ENCODE measurements at regions not wholly inside any gene's neighbourhood (a gene's known extent, or its start where the extent isn't known, plus 50 kb on each side); places are given as distances from the start of the nearest gene placed in this dataset. TPM values are rescaled to one million over a fixed set of nuclear protein-coding genes. Genes with fewer than 3 reads are reported as not detected.

- Mint-ChIP-seq H3K4me1 (no peaks in the 10 kb centered on the region), H3K4me3 (no peak overlapping the region), H3K9me3 (ENCODE audit: insufficient read depth) (no peaks in the 10 kb centered on the region), H3K27ac (no peak overlapping the region), H3K27me3 (no peaks in the 10 kb centered on the region)
- no peaks in the 10 kb centered on the region for H3K4me1 ChIP-seq (ENCODE audit: control insufficient read depth in 2 of 2, insufficient read depth in 2 of 2, low read length in 2 of 2)
- no peak overlapping the region for H3K27ac ChIP-seq (ENCODE audit: low read length in 2 of 2)
- DNase-seq: no peak
- H3K4me3 ChIP-seq (ENCODE audit: control extremely low read depth in 1 of 5, extremely low read depth in 1 of 5, insufficient read depth in 1 of 5, low read depth in 2 of 5, low read length in 4 of 5): no peak overlapping the region
- H3K4me2 ChIP-seq (replicated peaks; ENCODE audit: low read depth, low read length, poor library complexity, severe bottlenecking): no peak overlapping the region
- H2AFZ ChIP-seq (ENCODE audit: insufficient read depth, low read depth, low read length, poor library complexity, severe bottlenecking): no peak overlapping the region
- ChIA-PET CTCF (interaction anchor here (0.7 kb wide), 1 partner anchor 999 kb away, joined by 4 read pairs; no protein-coding TSS in a partner anchor), POLR2A (no interaction called here)
- H3K9me3 ChIP-seq (ENCODE audit: control extremely low read depth in 1 of 3, control insufficient read depth in 2 of 3, insufficient read depth in 1 of 3, low read length in 2 of 3): peaks cover 0 to 4% (median 2%) of the 10 kb centered on the region in 3 donors
- intact Hi-C loops (cut with micrococcal nuclease): no loop called here
- no peak overlapping the region for H3K9ac ChIP-seq (ENCODE audit: low read length)
- no peaks in the 10 kb centered on the region for H4K20me1 ChIP-seq (ENCODE audit: control insufficient read depth, insufficient read depth, low read length, poor library complexity, severe bottlenecking)
- no peaks in the 10 kb centered on the region for H3K79me2 ChIP-seq (ENCODE audit: control insufficient read depth, insufficient read depth, low read length)
- no peak for TF ChIP-seq CTCF (IDR thresholded peaks at IDR 0.05)
- no peak for TF ChIP-seq EZH2 (IDR thresholded peaks at IDR 0.05; ENCODE audit: borderline replicate concordance, insufficient read depth, low read depth, low read length, poor library complexity, severe bottlenecking)
- no peak for ATAC-seq (ENCODE audit: low read depth)
- H3K36me3 ChIP-seq (replicated peaks in 1 of 2; ENCODE audit: control extremely low read depth in 1 of 2, control insufficient read depth in 1 of 2, extremely low read depth in 1 of 2, insufficient read depth in 2 of 2, low read length in 1 of 2): no peaks in the 10 kb centered on the region
- H3K27me3 ChIP-seq (replicated peaks in 1 of 4; ENCODE audit: control extremely low read depth in 1 of 4, control insufficient read depth in 3 of 4, insufficient read depth in 4 of 4, low read length in 3 of 4): no peaks in the 10 kb centered on the region
Measured at GRCh38 chrX:82232679-82233078, 1030.8 kb downstream of the SH3BGRL start.

GRCh38 chrX:82237328-82237727 lies 1035.4 kb downstream of the SH3BGRL start:
- H4K20me1 ChIP-seq (ENCODE audit: control insufficient read depth, insufficient read depth, low read length, poor library complexity, severe bottlenecking): no peaks in the 10 kb centered on the region
- H3K4me2 ChIP-seq (replicated peaks; ENCODE audit: low read depth, low read length, poor library complexity, severe bottlenecking): no peak overlapping the region
- H3K36me3 ChIP-seq (replicated peaks in 1 of 2; ENCODE audit: control extremely low read depth in 1 of 2, control insufficient read depth in 1 of 2, extremely low read depth in 1 of 2, insufficient read depth in 2 of 2, low read length in 1 of 2): no peaks in the 10 kb centered on the region
- Mint-ChIP-seq H3K27me3 (no peaks in the 10 kb centered on the region), H3K27ac (no peak overlapping the region), H3K4me3 (no peak overlapping the region), H3K9me3 (ENCODE audit: insufficient read depth) (peaks cover 2% of the 10 kb centered on the region), H3K4me1 (no peaks in the 10 kb centered on the region)
- H3K4me1 ChIP-seq (ENCODE audit: control insufficient read depth in 2 of 2, insufficient read depth in 2 of 2, low read length in 2 of 2): no peaks in the 10 kb centered on the region
- H3K9ac ChIP-seq (ENCODE audit: low read length): no peak overlapping the region
- H3K27ac ChIP-seq (ENCODE audit: low read length in 2 of 2): no peak overlapping the region
- TF ChIP-seq CTCF (IDR thresholded peaks at IDR 0.05) (no peak), EZH2 (IDR thresholded peaks at IDR 0.05; ENCODE audit: borderline replicate concordance, insufficient read depth, low read depth, low read length, poor library complexity, severe bottlenecking) (no peak)
- POLR2A ChIA-PET: no interaction called here
- ATAC-seq (ENCODE audit: low read depth) (no peak), DNase-seq (no peak)
- H2AFZ ChIP-seq (ENCODE audit: insufficient read depth, low read depth, low read length, poor library complexity, severe bottlenecking): no peak overlapping the region
- intact Hi-C loops (cut with micrococcal nuclease): no loop called here
- WGBS (ENCODE audit: insufficient coverage): no CpG with 5 or more reads among the region's 1 CpG
- no peaks in the 10 kb centered on the region for H3K27me3 ChIP-seq (replicated peaks in 1 of 4; ENCODE audit: control extremely low read depth in 1 of 4, control insufficient read depth in 3 of 4, insufficient read depth in 4 of 4, low read length in 3 of 4)
- no peaks in the 10 kb centered on the region for H3K79me2 ChIP-seq (ENCODE audit: control insufficient read depth, insufficient read depth, low read length)
- H3K4me3 ChIP-seq (ENCODE audit: control extremely low read depth in 1 of 5, extremely low read depth in 1 of 5, insufficient read depth in 1 of 5, low read depth in 2 of 5, low read length in 4 of 5): no peak overlapping the region
- peaks cover 0 to 17% (median 5%) of the 10 kb centered on the region in 3 donors for H3K9me3 ChIP-seq (ENCODE audit: control extremely low read depth in 1 of 3, control insufficient read depth in 2 of 3, insufficient read depth in 1 of 3, low read length in 2 of 3)
- CTCF ChIA-PET: no interaction called here

Small RNA genes lying in the stretch of these regions (small RNA-seq; reads per million reads assigned to genes)
- gene RNU6-974P (ENCODE audit: insufficient read length, low read depth, low replicate concordance): not detected

Measured in B cell (primary cell).